Gastroesophageal sphincter (tissue), 4 donors: ENCODE measurements at regions not wholly inside any gene's neighbourhood (a gene's known extent, or its start where the extent isn't known, plus 50 kb on each side); places are given as distances from the start of the nearest gene placed in this dataset.

Experiments
- ATAC-seq: fragments of 150-250 bp; one replicate; pipeline ENCODE4 v1.9.1; 2016; ENCODE audit warnings: mild to moderate bottlenecking, moderate library complexity
- H3K27ac ChIP-seq, 4 donors: fragments of 200-600 bp; sonication (generic) in 3 of 4; 1 replicate in 3 of 4; 2 replicates in 1 of 4; pipeline ENCODE4 v1.5.1; 2016 to 2019
- H3K27me3 ChIP-seq: fragments of 200-600 bp; sonication (generic); one replicate; pipeline ENCODE4 v1.5.1; 2019
- H3K36me3 ChIP-seq, 2 donors: fragments of 200-600 bp; sonication (generic); one replicate each; pipeline ENCODE4 v1.5.1; 2019; ENCODE audit warnings: control low read depth in 1 of 2
- H3K4me1 ChIP-seq, 3 donors: fragments of 200-600 bp; sonication (generic); 1 replicate in 2 of 3; 2 replicates in 1 of 3; pipeline ENCODE4 v1.5.1; 2016 to 2019; ENCODE audit warnings: control low read depth in 2 of 3
- H3K4me3 ChIP-seq, 2 donors: fragments of 200-600 bp; sonication (generic); one replicate each; pipeline ENCODE4 v1.5.1; 2019; ENCODE audit warnings: mild to moderate bottlenecking in 1 of 2, moderate library complexity in 1 of 2
- H3K9me3 ChIP-seq, 3 donors: fragments of 200-600 bp; sonication (generic); one replicate each; pipeline ENCODE4 v1.5.1; 2017 to 2019; ENCODE audit warnings: control low read depth in 2 of 3
- EP300 ChIP-seq: sonication (generic); formaldehyde crosslinking; IDR thresholded peaks from one replicate; pipeline ENCODE4 v1.6.1; 2017; ENCODE audit warnings: antibody characterized with exemption, mild to moderate bottlenecking
- POLR2A ChIP-seq, 2 donors: fragments of 450-650 bp; IDR thresholded peaks; one replicate each; pipeline ENCODE4 v1.6.1; 2017; ENCODE audit warnings: antibody characterized with exemption in 2 of 2, mild to moderate bottlenecking in 2 of 2, moderate library complexity in 1 of 2
- POLR2AphosphoS5 ChIP-seq: sonication (generic); formaldehyde crosslinking; IDR thresholded peaks from one replicate; pipeline ENCODE4 v1.6.1; 2017; ENCODE audit warnings: antibody characterized with exemption
- WGBS, 2 donors: methylation state at CpG; one replicate each; pipeline ENCODE4 v1.1.5; 2018; ENCODE audit warnings: low coverage in 1 of 2; 5-methylcytosine and 5-hydroxymethylcytosine counted together
- TF ChIP-seq, protein P1 (sequence below), 4 experiments: fragments of 200-600 bp in 2 of 4; fragments of 450-650 bp in 2 of 4; sonication (generic) in 1 of 4; IDR thresholded peaks; one replicate each; pipeline ENCODE4 v1.5.1; 2017 to 2019; ENCODE audit warnings: antibody characterized with exemption in 4 of 4, mild to moderate bottlenecking in 2 of 4, moderate library complexity in 2 of 4

- H3K27me3 ChIP-seq: no peaks in the 10 kb centered on the region
Measured at GRCh38 chr3:191859531-191859930, 398.6 kb downstream of the PYDC2 start.

DNA sequence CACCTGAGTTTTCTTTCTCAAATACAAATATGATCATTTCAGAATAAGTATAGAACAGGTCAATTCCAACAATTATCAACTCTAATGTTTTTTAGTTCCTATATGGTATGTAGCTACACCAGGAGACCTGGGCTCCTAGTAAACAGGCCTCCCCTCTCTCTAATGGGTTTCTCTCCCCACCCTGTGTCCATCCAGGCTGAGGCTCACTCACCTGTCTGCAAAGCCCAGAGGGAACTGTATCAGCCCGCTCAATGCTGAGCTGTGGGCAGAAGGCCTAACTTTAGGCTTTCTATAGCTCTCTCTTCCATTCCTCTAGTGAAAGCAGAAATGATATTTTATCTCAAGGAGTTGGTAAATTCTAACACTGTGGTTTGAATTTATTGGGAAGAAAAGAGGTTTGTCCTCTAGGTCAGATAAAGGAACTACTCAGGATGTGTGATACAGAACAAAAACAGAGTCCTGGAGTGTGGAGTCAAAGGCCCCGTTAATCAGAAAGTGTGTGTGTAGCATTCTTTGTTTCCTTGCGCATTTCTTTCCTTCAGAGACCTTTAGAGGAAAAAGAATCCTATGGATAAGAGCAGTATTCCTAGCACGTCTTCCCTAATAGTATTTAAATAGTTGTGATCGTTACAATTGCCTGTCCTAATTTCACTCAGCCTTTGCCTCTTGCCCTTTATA lies 408.9 kb downstream of the PYDC2 start:
- Histone ChIP-seq H3K27me3 (no peaks in the 10 kb centered on the region), H3K9me3 (no peaks in the 10 kb centered on the region), H3K36me3 (no peaks in the 10 kb centered on the region), H3K4me1 (no peaks in the 10 kb centered on the region), H3K27ac (no peak overlapping the region), H3K4me3 (no peak overlapping the region)
- ATAC-seq: no peak
- 61 to 77% methylated on average over 5 of the region's 5 CpGs for WGBS, 2 donors
- TF ChIP-seq POLR2AphosphoS5 (no peak), EP300 (no peak), POLR2A (IDR thresholded peaks at IDR 0.05) (no peak)
- TF ChIP-seq, protein P1, sequence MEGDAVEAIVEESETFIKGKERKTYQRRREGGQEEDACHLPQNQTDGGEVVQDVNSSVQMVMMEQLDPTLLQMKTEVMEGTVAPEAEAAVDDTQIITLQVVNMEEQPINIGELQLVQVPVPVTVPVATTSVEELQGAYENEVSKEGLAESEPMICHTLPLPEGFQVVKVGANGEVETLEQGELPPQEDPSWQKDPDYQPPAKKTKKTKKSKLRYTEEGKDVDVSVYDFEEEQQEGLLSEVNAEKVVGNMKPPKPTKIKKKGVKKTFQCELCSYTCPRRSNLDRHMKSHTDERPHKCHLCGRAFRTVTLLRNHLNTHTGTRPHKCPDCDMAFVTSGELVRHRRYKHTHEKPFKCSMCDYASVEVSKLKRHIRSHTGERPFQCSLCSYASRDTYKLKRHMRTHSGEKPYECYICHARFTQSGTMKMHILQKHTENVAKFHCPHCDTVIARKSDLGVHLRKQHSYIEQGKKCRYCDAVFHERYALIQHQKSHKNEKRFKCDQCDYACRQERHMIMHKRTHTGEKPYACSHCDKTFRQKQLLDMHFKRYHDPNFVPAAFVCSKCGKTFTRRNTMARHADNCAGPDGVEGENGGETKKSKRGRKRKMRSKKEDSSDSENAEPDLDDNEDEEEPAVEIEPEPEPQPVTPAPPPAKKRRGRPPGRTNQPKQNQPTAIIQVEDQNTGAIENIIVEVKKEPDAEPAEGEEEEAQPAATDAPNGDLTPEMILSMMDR (IDR thresholded peaks at IDR 0.05): no peak

More at GRCh38 chr3:191859531-191859930, 398.6 kb downstream of the PYDC2 start:
- ATAC-seq: no peak
- TF ChIP-seq POLR2AphosphoS5: no peak
- H3K27ac ChIP-seq: no peak overlapping the region
- no peaks in the 10 kb centered on the region for H3K9me3 ChIP-seq
- H3K4me1 ChIP-seq: no peaks in the 10 kb centered on the region
- 90 to 96% methylated on average over 3 of the region's 3 CpGs for WGBS, 2 donors
- H3K36me3 ChIP-seq: no peaks in the 10 kb centered on the region
- no peak overlapping the region for H3K4me3 ChIP-seq

DNA sequence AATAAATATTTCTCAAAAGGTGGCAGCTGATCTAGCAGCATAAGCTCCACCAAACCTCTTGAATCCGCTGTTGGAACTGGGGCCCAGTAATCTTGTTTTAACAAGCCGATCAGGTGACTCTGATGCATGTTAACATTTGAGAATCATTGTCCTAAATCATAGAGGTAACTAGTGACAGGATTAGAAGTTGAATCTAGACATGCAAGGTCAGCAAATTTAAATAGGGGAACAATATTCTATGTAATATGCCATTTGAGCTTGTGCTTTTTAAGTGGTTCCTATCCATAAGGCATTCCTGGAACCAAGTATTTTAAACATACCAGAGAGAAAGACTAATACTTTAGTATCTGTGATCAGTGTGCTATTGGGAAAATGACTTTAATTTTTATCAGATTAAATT lies 412.8 kb downstream of the PYDC2 start:
- no peak overlapping the region for H3K27ac ChIP-seq
- H3K4me3 ChIP-seq: no peak overlapping the region
- 83 to 91% methylated on average over 1 to 2 of the region's 2 CpGs for WGBS, 2 donors
- no peaks in the 10 kb centered on the region for H3K27me3 ChIP-seq
- H3K4me1 ChIP-seq: no peaks in the 10 kb centered on the region
- TF ChIP-seq EP300 (no peak), POLR2AphosphoS5 (no peak), POLR2A (IDR thresholded peaks at IDR 0.05) (no peak)
- TF ChIP-seq, protein P1 (IDR thresholded peaks at IDR 0.05): no peak
- no peaks in the 10 kb centered on the region for H3K36me3 ChIP-seq
- ATAC-seq: no peak
- H3K9me3 ChIP-seq: no peaks in the 10 kb centered on the region

GRCh38 chr3:191882289-191882688 lies 421.3 kb downstream of the PYDC2 start:
- Histone ChIP-seq H3K4me3 (no peak overlapping the region), H3K27ac (no peak overlapping the region), H3K9me3 (no peaks in the 10 kb centered on the region), H3K36me3 (no peaks in the 10 kb centered on the region), H3K27me3 (no peaks in the 10 kb centered on the region), H3K4me1 (no peaks in the 10 kb centered on the region)
- WGBS, 2 donors: 41% methylated on average over 3 of the region's 3 CpGs
- ATAC-seq: no peak
- TF ChIP-seq POLR2AphosphoS5 (no peak), POLR2A (IDR thresholded peaks at IDR 0.05) (no peak), EP300 (no peak)
- TF ChIP-seq, protein P1 (IDR thresholded peaks at IDR 0.05): no peak

- TF ChIP-seq, protein P1 (IDR thresholded peaks at IDR 0.05): no peak
- TF ChIP-seq POLR2A (IDR thresholded peaks at IDR 0.05): no peak
- TF ChIP-seq POLR2AphosphoS5: no peak
- no peak for TF ChIP-seq EP300
- H3K4me1 ChIP-seq: no peaks in the 10 kb centered on the region
- no peaks in the 10 kb centered on the region for H3K27me3 ChIP-seq
- no peak for ATAC-seq
- H3K36me3 ChIP-seq: no peaks in the 10 kb centered on the region
- H3K9me3 ChIP-seq: no peaks in the 10 kb centered on the region
- H3K27ac ChIP-seq: no peak overlapping the region
- no peak overlapping the region for H3K4me3 ChIP-seq
Measured at GRCh38 chr3:191884132-191884531, 423.2 kb downstream of the PYDC2 start.
